Activated CD4-positive, alpha-beta memory T cell treated with anti-CD3 and anti-CD28 coated beads, Interleukin-2, amount 10 ng/mL, durations not matched to agents 7 days and 5 days (primary cell): ENCODE measurements at regions not wholly inside any gene's neighbourhood (a gene's known extent, or its start where the extent isn't known, plus 50 kb on each side); places are given as distances from the start of the nearest gene placed in this dataset.
"Not testable (repeated sequence)": the region's sequence is repeated elsewhere in the genome, so short reads cannot be mapped to it uniquely, and the experiment has no call there.

ENCODE experiments used
- CTCF ChIA-PET: fragments of 350-600 bp; sonication (Branson Sonifier 250); formaldehyde crosslinking; loops from one replicate; lab custom pipeline; 2021; ENCODE audit warnings: antibody characterized with exemption, inconsistent platforms; lab: Charles Lee
- POLR2A ChIA-PET: fragments of 350-600 bp; sonication (Branson Sonifier 250); formaldehyde crosslinking; loops from one replicate; lab custom pipeline; 2021; ENCODE audit warnings: antibody characterized with exemption; lab: Charles Lee
- DNase-seq: peaks from one replicate; pipeline ENCODE4 v3.0.0-alpha.2; 2020
- H3K27ac Mint-ChIP-seq: one replicate; pipeline ENCODE4 v1.8.0; 2021; ENCODE audit warnings: mild to moderate bottlenecking, mixed read lengths
- H3K27me3 Mint-ChIP-seq: one replicate; pipeline ENCODE4 v1.8.0; 2021; ENCODE audit warnings: mixed read lengths
- H3K36me3 Mint-ChIP-seq: one replicate; pipeline ENCODE4 v1.8.0; 2021; ENCODE audit warnings: low read depth, mixed read lengths
- H3K4me1 Mint-ChIP-seq: one replicate; pipeline ENCODE4 v1.8.0; 2021; ENCODE audit warnings: mixed read lengths
- H3K4me3 Mint-ChIP-seq: one replicate; pipeline ENCODE4 v1.8.0; 2021; ENCODE audit warnings: mild to moderate bottlenecking, mixed read lengths
- H3K9me3 Mint-ChIP-seq: one replicate; pipeline ENCODE4 v1.8.0; 2021; ENCODE audit warnings: mixed read lengths

GRCh38 chr17:63270610-63271009 is 175.5 kb downstream of the CYB561 start:
- no peak overlapping the region for H3K27ac Mint-ChIP-seq
- no peak overlapping the region for H3K4me3 Mint-ChIP-seq
- no peaks in the 10 kb centered on the region for H3K9me3 Mint-ChIP-seq
- no peak for DNase-seq
- H3K4me1 Mint-ChIP-seq: peaks cover 4% of the 10 kb centered on the region
- ChIA-PET POLR2A (no interaction called here), CTCF (no interaction called here)
- H3K27me3 Mint-ChIP-seq: no peaks in the 10 kb centered on the region
- H3K36me3 Mint-ChIP-seq: no peaks in the 10 kb centered on the region

- ChIA-PET POLR2A (no interaction called here), CTCF (no interaction called here)
- H3K4me1 Mint-ChIP-seq: peaks cover 11% of the 10 kb centered on the region
- no peaks in the 10 kb centered on the region for H3K9me3 Mint-ChIP-seq
- no peak for DNase-seq
- H3K27me3 Mint-ChIP-seq: no peaks in the 10 kb centered on the region
- H3K27ac Mint-ChIP-seq: no peak overlapping the region
- no peak overlapping the region for H3K4me3 Mint-ChIP-seq
- no peaks in the 10 kb centered on the region for H3K36me3 Mint-ChIP-seq
Measured at GRCh38 chr17:63274146-63274545, 172.0 kb downstream of the CYB561 start.

- ChIA-PET POLR2A (no interaction called here), CTCF (no interaction called here)
- H3K4me1 Mint-ChIP-seq: peaks cover 12% of the 10 kb centered on the region
- no peaks in the 10 kb centered on the region for H3K9me3 Mint-ChIP-seq
- no peaks in the 10 kb centered on the region for H3K36me3 Mint-ChIP-seq
- H3K4me3 Mint-ChIP-seq: no peak overlapping the region
- no peak for DNase-seq
- H3K27me3 Mint-ChIP-seq: no peaks in the 10 kb centered on the region
- H3K27ac Mint-ChIP-seq: no peak overlapping the region
Measured at GRCh38 chr17:63275318-63275970, 170.7 kb downstream of the CYB561 start.

- DNase-seq: no peak
- peaks cover 12% of the 10 kb centered on the region for H3K4me1 Mint-ChIP-seq
- ChIA-PET POLR2A (no interaction called here), CTCF (no interaction called here)
- H3K9me3 Mint-ChIP-seq: no peaks in the 10 kb centered on the region
- H3K27ac Mint-ChIP-seq: no peak overlapping the region
- H3K4me3 Mint-ChIP-seq: no peak overlapping the region
- H3K36me3 Mint-ChIP-seq: no peaks in the 10 kb centered on the region
- no peaks in the 10 kb centered on the region for H3K27me3 Mint-ChIP-seq
Measured at GRCh38 chr17:63275971-63276745, 169.9 kb downstream of the CYB561 start.

- POLR2A ChIA-PET: no interaction called here
- H3K36me3 Mint-ChIP-seq: no peaks in the 10 kb centered on the region
- CTCF ChIA-PET: interaction anchor here (0.9 kb wide), 1 partner anchor 20 kb away, joined by 3 read pairs; no protein-coding TSS in a partner anchor
Measured at GRCh38 chr17:63276821-63277220, 169.3 kb downstream of the CYB561 start.

GRCh38 chr17:63277629-63278028 is 168.5 kb downstream of the CYB561 start:
- H3K36me3 Mint-ChIP-seq: no peaks in the 10 kb centered on the region
- H3K4me1 Mint-ChIP-seq: peaks cover 12% of the 10 kb centered on the region
- H3K27me3 Mint-ChIP-seq: no peaks in the 10 kb centered on the region
- CTCF ChIA-PET: interaction anchor here (0.9 kb wide), 1 partner anchor 19 kb away, joined by 3 read pairs; no protein-coding TSS in a partner anchor
- H3K27ac Mint-ChIP-seq: no peak overlapping the region
- H3K9me3 Mint-ChIP-seq: no peaks in the 10 kb centered on the region
- H3K4me3 Mint-ChIP-seq: no peak overlapping the region
- POLR2A ChIA-PET: no interaction called here
- DNase-seq: no peak

More at GRCh38 chr17:63276821-63277220, 169.3 kb downstream of the CYB561 start:
- Mint-ChIP-seq H3K27ac (no peak overlapping the region), H3K9me3 (no peaks in the 10 kb centered on the region), H3K4me3 (no peak overlapping the region), H3K4me1 (peaks cover 12% of the 10 kb centered on the region), H3K27me3 (no peaks in the 10 kb centered on the region)
- no peak for DNase-seq

GRCh38 chr17:63278728-63279442 is 167.2 kb downstream of the CYB561 start:
- ChIA-PET POLR2A (interaction anchor here (1.5 kb wide), 1 partner anchor 28 kb away, joined by 3 read pairs; no protein-coding TSS in a partner anchor), CTCF (no interaction called here)
- Mint-ChIP-seq H3K27me3 (no peaks in the 10 kb centered on the region), H3K4me3 (no peak overlapping the region), H3K27ac (no peak overlapping the region), H3K36me3 (no peaks in the 10 kb centered on the region), H3K9me3 (no peaks in the 10 kb centered on the region), H3K4me1 (peaks cover 12% of the 10 kb centered on the region)
- DNase-seq: no peak

- ChIA-PET CTCF (no interaction called here), POLR2A (interaction anchor here (1.5 kb wide), 1 partner anchor 28 kb away, joined by 3 read pairs; no protein-coding TSS in a partner anchor)
- H3K4me1 Mint-ChIP-seq: peaks cover 12% of the 10 kb centered on the region
- H3K27me3 Mint-ChIP-seq: no peaks in the 10 kb centered on the region
- H3K27ac Mint-ChIP-seq: no peak overlapping the region
- H3K4me3 Mint-ChIP-seq: no peak overlapping the region
- no peak for DNase-seq
- H3K9me3 Mint-ChIP-seq: no peaks in the 10 kb centered on the region
- H3K36me3 Mint-ChIP-seq: no peaks in the 10 kb centered on the region
Measured at GRCh38 chr17:63279498-63280230, 166.4 kb downstream of the CYB561 start.

GRCh38 chr17:63282455-63282854 is 163.7 kb downstream of the CYB561 start:
- Mint-ChIP-seq H3K36me3 (peaks cover 5% of the 10 kb centered on the region), H3K4me1 (peaks cover 8% of the 10 kb centered on the region), H3K27me3 (no peaks in the 10 kb centered on the region), H3K9me3 (peaks cover 8% of the 10 kb centered on the region), H3K4me3 (no peak overlapping the region), H3K27ac (no peak overlapping the region)
- POLR2A ChIA-PET: no interaction called here
- CTCF ChIA-PET: no interaction called here
- no peak for DNase-seq

- no peak for DNase-seq
- Mint-ChIP-seq H3K9me3 (peaks cover 8% of the 10 kb centered on the region), H3K27ac (no peak overlapping the region), H3K27me3 (no peaks in the 10 kb centered on the region), H3K4me3 (no peak overlapping the region), H3K4me1 (no peaks in the 10 kb centered on the region), H3K36me3 (peaks cover 5% of the 10 kb centered on the region)
- CTCF ChIA-PET: interaction anchor here (0.8 kb wide), 1 partner anchor 733 kb away, joined by 3 read pairs; no protein-coding TSS in a partner anchor
- POLR2A ChIA-PET: no interaction called here
Measured at GRCh38 chr17:63285551-63285950, 160.6 kb downstream of the CYB561 start.

GRCh38 chr17:63286254-63286653 is 159.9 kb downstream of the CYB561 start:
- Mint-ChIP-seq H3K36me3 (peaks cover 5% of the 10 kb centered on the region), H3K9me3 (peaks cover 8% of the 10 kb centered on the region), H3K4me3 (no peak overlapping the region), H3K4me1 (no peaks in the 10 kb centered on the region), H3K27me3 (no peaks in the 10 kb centered on the region), H3K27ac (no peak overlapping the region)
- POLR2A ChIA-PET: no interaction called here
- CTCF ChIA-PET: no interaction called here
- DNase-seq: no peak

- POLR2A ChIA-PET, H3K27me3 Mint-ChIP-seq, CTCF ChIA-PET, H3K4me3 Mint-ChIP-seq, H3K9me3 Mint-ChIP-seq, H3K27ac Mint-ChIP-seq, H3K4me1 Mint-ChIP-seq, H3K36me3 Mint-ChIP-seq, DNase-seq: not testable (repeated sequence)
Measured at GRCh38 chr17:63287006-63287405, 159.1 kb downstream of the CYB561 start.
